Neural progenitor cell (in vitro differentiated cells): ENCODE measurements at regions not wholly inside any gene's neighbourhood (a gene's known extent, or its start where the extent isn't known, plus 50 kb on each side); places are given as distances from the start of the nearest gene placed in this dataset.

ENCODE experiments used
- DNase-seq: peaks from one replicate; pipeline ENCODE4 v3.0.0-alpha.2; 2016; ENCODE audit warnings: low spot score
- H2AFZ ChIP-seq: fragments of 200-600 bp; sonication (generic); replicated peaks from 2 replicates; pipeline ENCODE4 v1.6.1; 2016; ENCODE audit warnings: antibody characterized with exemption
- H3F3A ChIP-seq: fragments of 200-600 bp; sonication (generic); 2 replicates; pipeline ENCODE4 v1.6.1; 2016; ENCODE audit warnings: antibody characterized with exemption, low read depth
- H3K27ac ChIP-seq: fragments of 200-600 bp; sonication (generic); 2 replicates; pipeline ENCODE4 v1.5.1; 2016; ENCODE audit warnings: mild to moderate bottlenecking
- H3K27me3 ChIP-seq: fragments of 200-600 bp; sonication (generic); 2 replicates; pipeline ENCODE4 v1.6.1; 2016; ENCODE audit warnings: mild to moderate bottlenecking, moderate library complexity
- H3K36me3 ChIP-seq: fragments of 200-600 bp; sonication (generic); 2 replicates; pipeline ENCODE4 v1.5.1; 2016
- H3K4me1 ChIP-seq: fragments of 200-600 bp; sonication (generic); 2 replicates; pipeline ENCODE4 v1.6.1; 2016; ENCODE audit warnings: mixed run types
- H3K4me2 ChIP-seq: fragments of 200-600 bp; sonication (generic); 2 replicates; pipeline ENCODE4 v1.6.1; 2016
- H3K4me3 ChIP-seq: fragments of 200-600 bp; sonication (generic); 2 replicates; pipeline ENCODE4 v1.5.1; 2016
- H3K79me2 ChIP-seq: fragments of 200-600 bp; sonication (generic); 2 replicates; pipeline ENCODE4 v1.6.1; 2016; ENCODE audit warnings: low read depth
- H3K9ac ChIP-seq: fragments of 200-600 bp; sonication (generic); 2 replicates; pipeline ENCODE4 v1.6.1; 2016
- H3K9me3 ChIP-seq: fragments of 200-600 bp; sonication (generic); 2 replicates; pipeline ENCODE4 v1.5.1; 2016; ENCODE audit warnings: low read depth
- H4K20me1 ChIP-seq: fragments of 200-600 bp; sonication (generic); 2 replicates; pipeline ENCODE4 v1.6.1; 2016; ENCODE audit warnings: low read depth
- H3K27ac Mint-ChIP-seq: 3 replicates; pipeline ENCODE4 v1.8.0; 2021; ENCODE audit warnings: mixed read lengths
- H3K27me3 Mint-ChIP-seq: 2 replicates; pipeline ENCODE4 v1.8.0; 2022; ENCODE audit warnings: low read depth, mild to moderate bottlenecking, inconsistent platforms, moderate library complexity, mixed read lengths; ENCODE audit not compliant: insufficient read depth
- H3K36me3 Mint-ChIP-seq: 3 replicates; pipeline ENCODE4 v1.8.0; 2021; ENCODE audit warnings: mixed read lengths
- H3K4me1 Mint-ChIP-seq: 3 replicates; pipeline ENCODE4 v1.8.0; 2021; ENCODE audit warnings: mixed read lengths
- H3K4me3 Mint-ChIP-seq: 3 replicates; pipeline ENCODE4 v1.8.0; 2021; ENCODE audit warnings: mild to moderate bottlenecking, moderate library complexity, mixed read lengths
- H3K9me3 Mint-ChIP-seq: 3 replicates; pipeline ENCODE4 v1.8.0; 2020; ENCODE audit warnings: mixed read lengths
- EZH2 ChIP-seq: fragments of 200-600 bp; sonication (generic); IDR thresholded peaks from 2 replicates; pipeline ENCODE4 v1.6.1; 2017; ENCODE audit warnings: antibody characterized with exemption, mild to moderate bottlenecking, moderate library complexity
- EZH2phosphoT487 ChIP-seq: fragments of 200-600 bp; sonication (generic); IDR thresholded peaks from 2 replicates; pipeline ENCODE4 v1.6.1; 2017; ENCODE audit warnings: antibody characterized with exemption
- TF ChIP-seq, protein P1 (sequence below): fragments of 200-600 bp; sonication (generic); IDR thresholded peaks from 2 replicates; pipeline ENCODE4 v1.5.1; 2017; ENCODE audit warnings: antibody characterized with exemption, mild to moderate bottlenecking

- Histone ChIP-seq H3F3A (no peaks in the 10 kb centered on the region), H3K79me2 (no peaks in the 10 kb centered on the region), H3K4me3 (no peak overlapping the region), H3K9ac (no peak overlapping the region), H2AFZ (peak overlapping the region; percentile 100), H3K27me3 (peaks cover 2% of the 10 kb centered on the region), H3K27ac (no peak overlapping the region), H3K9me3 (no peaks in the 10 kb centered on the region), H3K36me3 (no peaks in the 10 kb centered on the region), H3K4me1 (no peaks in the 10 kb centered on the region), H3K4me2 (no peak overlapping the region), H4K20me1 (no peaks in the 10 kb centered on the region)
- Mint-ChIP-seq H3K27me3 (no peaks in the 10 kb centered on the region), H3K27ac (no peak overlapping the region), H3K9me3 (no peaks in the 10 kb centered on the region), H3K4me1 (no peaks in the 10 kb centered on the region), H3K4me3 (no peak overlapping the region), H3K36me3 (no peaks in the 10 kb centered on the region)
- TF ChIP-seq EZH2 (no peak), EZH2phosphoT487 (no peak)
- TF ChIP-seq, protein P1, sequence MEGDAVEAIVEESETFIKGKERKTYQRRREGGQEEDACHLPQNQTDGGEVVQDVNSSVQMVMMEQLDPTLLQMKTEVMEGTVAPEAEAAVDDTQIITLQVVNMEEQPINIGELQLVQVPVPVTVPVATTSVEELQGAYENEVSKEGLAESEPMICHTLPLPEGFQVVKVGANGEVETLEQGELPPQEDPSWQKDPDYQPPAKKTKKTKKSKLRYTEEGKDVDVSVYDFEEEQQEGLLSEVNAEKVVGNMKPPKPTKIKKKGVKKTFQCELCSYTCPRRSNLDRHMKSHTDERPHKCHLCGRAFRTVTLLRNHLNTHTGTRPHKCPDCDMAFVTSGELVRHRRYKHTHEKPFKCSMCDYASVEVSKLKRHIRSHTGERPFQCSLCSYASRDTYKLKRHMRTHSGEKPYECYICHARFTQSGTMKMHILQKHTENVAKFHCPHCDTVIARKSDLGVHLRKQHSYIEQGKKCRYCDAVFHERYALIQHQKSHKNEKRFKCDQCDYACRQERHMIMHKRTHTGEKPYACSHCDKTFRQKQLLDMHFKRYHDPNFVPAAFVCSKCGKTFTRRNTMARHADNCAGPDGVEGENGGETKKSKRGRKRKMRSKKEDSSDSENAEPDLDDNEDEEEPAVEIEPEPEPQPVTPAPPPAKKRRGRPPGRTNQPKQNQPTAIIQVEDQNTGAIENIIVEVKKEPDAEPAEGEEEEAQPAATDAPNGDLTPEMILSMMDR = no peak
- DNase-seq = no peak
Observed at GRCh38 chr7:106599343-106599698, 61.6 kb downstream of the CCDC71L start.

GRCh38 chr7:106598663-106599342 is 62.2 kb downstream of the CCDC71L start:
- Mint-ChIP-seq H3K27me3 (no peaks in the 10 kb centered on the region), H3K4me1 (no peaks in the 10 kb centered on the region), H3K27ac (no peak overlapping the region), H3K36me3 (no peaks in the 10 kb centered on the region), H3K9me3 (no peaks in the 10 kb centered on the region), H3K4me3 (peak overlapping the region; percentile 75)
- no peaks in the 10 kb centered on the region for H3K9me3 ChIP-seq
- peak overlapping the region; percentile 100 for H2AFZ ChIP-seq
- DNase-seq = peak; percentile 76
- H3K27ac ChIP-seq = no peak overlapping the region
- H3K36me3 ChIP-seq = no peaks in the 10 kb centered on the region
- peaks cover 2% of the 10 kb centered on the region for H3K27me3 ChIP-seq
- H3K4me3 ChIP-seq = peak overlapping the region; percentile 39
- no peaks in the 10 kb centered on the region for H4K20me1 ChIP-seq
- no peaks in the 10 kb centered on the region for H3K4me1 ChIP-seq
- H3F3A ChIP-seq = no peaks in the 10 kb centered on the region
- TF ChIP-seq EZH2 = no peak
- TF ChIP-seq, protein P1 = no peak
- TF ChIP-seq EZH2phosphoT487 = no peak
- peak overlapping the region; percentile 74 for H3K4me2 ChIP-seq
- no peak overlapping the region for H3K9ac ChIP-seq
- H3K79me2 ChIP-seq = no peaks in the 10 kb centered on the region

GRCh38 chr7:106597751-106598546 is 63.0 kb downstream of the CCDC71L start:
- Histone ChIP-seq H3K9me3 (no peaks in the 10 kb centered on the region), H3K4me1 (no peaks in the 10 kb centered on the region), H2AFZ (no peak overlapping the region), H3K36me3 (no peaks in the 10 kb centered on the region), H4K20me1 (no peaks in the 10 kb centered on the region), H3K27me3 (peaks cover 2% of the 10 kb centered on the region), H3F3A (no peaks in the 10 kb centered on the region), H3K4me2 (no peak overlapping the region), H3K9ac (no peak overlapping the region), H3K27ac (no peak overlapping the region), H3K79me2 (no peaks in the 10 kb centered on the region), H3K4me3 (peak overlapping the region; percentile 39)
- Mint-ChIP-seq H3K36me3 (no peaks in the 10 kb centered on the region), H3K4me1 (no peaks in the 10 kb centered on the region), H3K27ac (no peak overlapping the region), H3K9me3 (no peaks in the 10 kb centered on the region), H3K27me3 (no peaks in the 10 kb centered on the region), H3K4me3 (no peak overlapping the region)
- TF ChIP-seq, protein P1 = no peak
- TF ChIP-seq EZH2 (no peak), EZH2phosphoT487 (no peak)
- no peak for DNase-seq
